Neural progenitor cell (in vitro differentiated cells): ENCODE measurements at regions not wholly inside any gene's neighbourhood (a gene's known extent, or its start where the extent isn't known, plus 50 kb on each side); places are given as distances from the start of the nearest gene placed in this dataset.

ENCODE experiments used
- DNase-seq: peaks from one replicate; pipeline ENCODE4 v3.0.0-alpha.2; 2016; ENCODE audit warnings: low spot score
- H2AFZ ChIP-seq: fragments of 200-600 bp; sonication (generic); replicated peaks from 2 replicates; pipeline ENCODE4 v1.6.1; 2016; ENCODE audit warnings: antibody characterized with exemption
- H3F3A ChIP-seq: fragments of 200-600 bp; sonication (generic); 2 replicates; pipeline ENCODE4 v1.6.1; 2016; ENCODE audit warnings: antibody characterized with exemption, low read depth
- H3K27ac ChIP-seq: fragments of 200-600 bp; sonication (generic); 2 replicates; pipeline ENCODE4 v1.5.1; 2016; ENCODE audit warnings: mild to moderate bottlenecking
- H3K27me3 ChIP-seq: fragments of 200-600 bp; sonication (generic); 2 replicates; pipeline ENCODE4 v1.6.1; 2016; ENCODE audit warnings: mild to moderate bottlenecking, moderate library complexity
- H3K36me3 ChIP-seq: fragments of 200-600 bp; sonication (generic); 2 replicates; pipeline ENCODE4 v1.5.1; 2016
- H3K4me1 ChIP-seq: fragments of 200-600 bp; sonication (generic); 2 replicates; pipeline ENCODE4 v1.6.1; 2016; ENCODE audit warnings: mixed run types
- H3K4me2 ChIP-seq: fragments of 200-600 bp; sonication (generic); 2 replicates; pipeline ENCODE4 v1.6.1; 2016
- H3K4me3 ChIP-seq: fragments of 200-600 bp; sonication (generic); 2 replicates; pipeline ENCODE4 v1.5.1; 2016
- H3K79me2 ChIP-seq: fragments of 200-600 bp; sonication (generic); 2 replicates; pipeline ENCODE4 v1.6.1; 2016; ENCODE audit warnings: low read depth
- H3K9ac ChIP-seq: fragments of 200-600 bp; sonication (generic); 2 replicates; pipeline ENCODE4 v1.6.1; 2016
- H3K9me3 ChIP-seq: fragments of 200-600 bp; sonication (generic); 2 replicates; pipeline ENCODE4 v1.5.1; 2016; ENCODE audit warnings: low read depth
- H4K20me1 ChIP-seq: fragments of 200-600 bp; sonication (generic); 2 replicates; pipeline ENCODE4 v1.6.1; 2016; ENCODE audit warnings: low read depth
- H3K27ac Mint-ChIP-seq: 3 replicates; pipeline ENCODE4 v1.8.0; 2021; ENCODE audit warnings: mixed read lengths
- H3K27me3 Mint-ChIP-seq: 2 replicates; pipeline ENCODE4 v1.8.0; 2022; ENCODE audit warnings: low read depth, mild to moderate bottlenecking, inconsistent platforms, moderate library complexity, mixed read lengths; ENCODE audit not compliant: insufficient read depth
- H3K36me3 Mint-ChIP-seq: 3 replicates; pipeline ENCODE4 v1.8.0; 2021; ENCODE audit warnings: mixed read lengths
- H3K4me1 Mint-ChIP-seq: 3 replicates; pipeline ENCODE4 v1.8.0; 2021; ENCODE audit warnings: mixed read lengths
- H3K4me3 Mint-ChIP-seq: 3 replicates; pipeline ENCODE4 v1.8.0; 2021; ENCODE audit warnings: mild to moderate bottlenecking, moderate library complexity, mixed read lengths
- H3K9me3 Mint-ChIP-seq: 3 replicates; pipeline ENCODE4 v1.8.0; 2020; ENCODE audit warnings: mixed read lengths
- EZH2 ChIP-seq: fragments of 200-600 bp; sonication (generic); IDR thresholded peaks from 2 replicates; pipeline ENCODE4 v1.6.1; 2017; ENCODE audit warnings: antibody characterized with exemption, mild to moderate bottlenecking, moderate library complexity
- EZH2phosphoT487 ChIP-seq: fragments of 200-600 bp; sonication (generic); IDR thresholded peaks from 2 replicates; pipeline ENCODE4 v1.6.1; 2017; ENCODE audit warnings: antibody characterized with exemption
- TF ChIP-seq, protein P1 (sequence below): fragments of 200-600 bp; sonication (generic); IDR thresholded peaks from 2 replicates; pipeline ENCODE4 v1.5.1; 2017; ENCODE audit warnings: antibody characterized with exemption, mild to moderate bottlenecking

- no peaks in the 10 kb centered on the region for H3K27me3 ChIP-seq
- H3K9ac ChIP-seq, result no peak overlapping the region
- no peaks in the 10 kb centered on the region for H3K9me3 Mint-ChIP-seq
- no peaks in the 10 kb centered on the region for H3K9me3 ChIP-seq
- H3K27ac ChIP-seq, result no peak overlapping the region
- H3K36me3 Mint-ChIP-seq, result no peaks in the 10 kb centered on the region
- H3K36me3 ChIP-seq, result no peaks in the 10 kb centered on the region
- H3K27ac Mint-ChIP-seq, result no peak overlapping the region
- H4K20me1 ChIP-seq, result no peaks in the 10 kb centered on the region
- no peaks in the 10 kb centered on the region for H3K79me2 ChIP-seq
- no peaks in the 10 kb centered on the region for H3K27me3 Mint-ChIP-seq
- no peak overlapping the region for H3K4me2 ChIP-seq
- peaks cover 10% of the 10 kb centered on the region for H3K4me1 ChIP-seq
- no peaks in the 10 kb centered on the region for H3F3A ChIP-seq
- H3K4me1 Mint-ChIP-seq, result no peaks in the 10 kb centered on the region
- DNase-seq, result no peak
- no peak overlapping the region for H2AFZ ChIP-seq
- TF ChIP-seq EZH2phosphoT487 (no peak), EZH2 (no peak)
- TF ChIP-seq, protein P1, sequence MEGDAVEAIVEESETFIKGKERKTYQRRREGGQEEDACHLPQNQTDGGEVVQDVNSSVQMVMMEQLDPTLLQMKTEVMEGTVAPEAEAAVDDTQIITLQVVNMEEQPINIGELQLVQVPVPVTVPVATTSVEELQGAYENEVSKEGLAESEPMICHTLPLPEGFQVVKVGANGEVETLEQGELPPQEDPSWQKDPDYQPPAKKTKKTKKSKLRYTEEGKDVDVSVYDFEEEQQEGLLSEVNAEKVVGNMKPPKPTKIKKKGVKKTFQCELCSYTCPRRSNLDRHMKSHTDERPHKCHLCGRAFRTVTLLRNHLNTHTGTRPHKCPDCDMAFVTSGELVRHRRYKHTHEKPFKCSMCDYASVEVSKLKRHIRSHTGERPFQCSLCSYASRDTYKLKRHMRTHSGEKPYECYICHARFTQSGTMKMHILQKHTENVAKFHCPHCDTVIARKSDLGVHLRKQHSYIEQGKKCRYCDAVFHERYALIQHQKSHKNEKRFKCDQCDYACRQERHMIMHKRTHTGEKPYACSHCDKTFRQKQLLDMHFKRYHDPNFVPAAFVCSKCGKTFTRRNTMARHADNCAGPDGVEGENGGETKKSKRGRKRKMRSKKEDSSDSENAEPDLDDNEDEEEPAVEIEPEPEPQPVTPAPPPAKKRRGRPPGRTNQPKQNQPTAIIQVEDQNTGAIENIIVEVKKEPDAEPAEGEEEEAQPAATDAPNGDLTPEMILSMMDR, result no peak
- H3K4me3 Mint-ChIP-seq, result no peak overlapping the region
- H3K4me3 ChIP-seq, result no peak overlapping the region
These were observed 265.9 kb upstream of the NOVA1 start for GRCh38 chr14:26863736-26864135.

DNA sequence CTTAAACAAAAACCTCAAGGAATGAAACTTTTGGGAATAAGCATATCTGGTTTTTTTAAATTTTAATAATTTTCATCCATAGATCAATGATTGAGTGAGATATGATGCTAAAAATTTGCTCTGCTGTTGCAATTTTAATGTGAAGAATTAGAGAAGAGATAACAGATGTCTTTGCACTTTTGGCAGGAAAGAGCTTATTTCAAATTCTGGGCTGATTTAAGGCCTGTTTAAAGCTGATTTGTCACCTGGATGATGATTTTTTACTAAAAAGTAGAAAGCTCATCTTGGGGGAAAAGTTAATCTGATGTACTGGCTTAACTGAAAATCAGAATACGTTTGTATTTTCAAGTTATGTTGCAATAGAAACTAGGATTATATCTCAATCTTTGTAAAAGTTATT is 268.9 kb upstream of the NOVA1 start:
- Histone ChIP-seq H3K27me3 (no peaks in the 10 kb centered on the region), H3K36me3 (no peaks in the 10 kb centered on the region), H3K4me2 (no peak overlapping the region), H3K4me3 (no peak overlapping the region), H3K4me1 (peaks cover 27% of the 10 kb centered on the region), H4K20me1 (no peaks in the 10 kb centered on the region), H3K79me2 (no peaks in the 10 kb centered on the region), H3K9ac (no peak overlapping the region), H3F3A (no peaks in the 10 kb centered on the region), H3K27ac (no peak overlapping the region), H3K9me3 (no peaks in the 10 kb centered on the region), H2AFZ (no peak overlapping the region)
- Mint-ChIP-seq H3K4me1 (peaks cover 12% of the 10 kb centered on the region), H3K9me3 (no peaks in the 10 kb centered on the region), H3K27ac (no peak overlapping the region), H3K27me3 (no peaks in the 10 kb centered on the region), H3K4me3 (no peak overlapping the region), H3K36me3 (no peaks in the 10 kb centered on the region)
- DNase-seq, result no peak
- no peak for TF ChIP-seq EZH2

GRCh38 chr14:26867171-26867757 is 269.4 kb upstream of the NOVA1 start:
- H2AFZ ChIP-seq, result peak overlapping the region; percentile 50
- Mint-ChIP-seq H3K4me3 (no peak overlapping the region), H3K36me3 (no peaks in the 10 kb centered on the region), H3K27me3 (no peaks in the 10 kb centered on the region), H3K9me3 (no peaks in the 10 kb centered on the region), H3K27ac (no peak overlapping the region), H3K4me1 (peaks cover 15% of the 10 kb centered on the region)
- no peak overlapping the region for H3K4me3 ChIP-seq
- no peak overlapping the region for H3K9ac ChIP-seq
- H3K4me2 ChIP-seq, result no peak overlapping the region
- H3K9me3 ChIP-seq, result no peaks in the 10 kb centered on the region
- H4K20me1 ChIP-seq, result no peaks in the 10 kb centered on the region
- H3K27me3 ChIP-seq, result no peaks in the 10 kb centered on the region
- TF ChIP-seq, protein P1, result no peak
- TF ChIP-seq EZH2, result no peak
- TF ChIP-seq EZH2phosphoT487, result no peak
- H3K79me2 ChIP-seq, result no peaks in the 10 kb centered on the region
- no peaks in the 10 kb centered on the region for H3K36me3 ChIP-seq
- H3K27ac ChIP-seq, result no peak overlapping the region
- H3F3A ChIP-seq, result peaks cover under 1% of the 10 kb centered on the region
- peak; percentile 17 for DNase-seq
- peaks cover 32% of the 10 kb centered on the region for H3K4me1 ChIP-seq

DNA sequence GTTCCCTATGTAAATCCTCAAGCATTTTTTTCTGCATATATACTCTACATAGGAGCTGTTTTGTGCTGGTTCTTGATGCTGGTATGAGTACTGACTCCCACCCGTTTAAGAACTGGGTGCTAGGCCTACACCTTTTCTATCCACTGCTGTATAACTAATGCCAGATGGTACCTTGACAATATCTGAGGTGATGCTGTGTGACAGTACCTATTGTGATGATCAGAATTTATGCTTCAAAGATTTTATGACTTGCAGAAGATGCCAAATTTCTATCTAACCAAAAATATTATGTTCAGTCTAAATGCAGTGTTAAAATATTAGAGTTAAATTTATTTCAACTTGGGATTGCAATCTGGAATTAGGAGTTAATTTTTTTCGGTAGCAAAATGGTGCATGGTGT is 272.3 kb upstream of the NOVA1 start:
- no peak overlapping the region for H3K4me3 ChIP-seq
- no peak overlapping the region for H3K27ac Mint-ChIP-seq
- H3K9ac ChIP-seq, result no peak overlapping the region
- no peaks in the 10 kb centered on the region for H3K36me3 Mint-ChIP-seq
- H3K4me1 Mint-ChIP-seq, result peaks cover 26% of the 10 kb centered on the region
- H3F3A ChIP-seq, result peaks cover 6% of the 10 kb centered on the region
- H4K20me1 ChIP-seq, result no peaks in the 10 kb centered on the region
- H3K4me3 Mint-ChIP-seq, result no peak overlapping the region
- no peak overlapping the region for H2AFZ ChIP-seq
- no peaks in the 10 kb centered on the region for H3K27me3 ChIP-seq
- H3K79me2 ChIP-seq, result no peaks in the 10 kb centered on the region
- TF ChIP-seq EZH2 (no peak), EZH2phosphoT487 (no peak)
- TF ChIP-seq, protein P1, result no peak
- no peaks in the 10 kb centered on the region for H3K9me3 Mint-ChIP-seq
- DNase-seq, result no peak
- H3K27ac ChIP-seq, result no peak overlapping the region
- H3K9me3 ChIP-seq, result no peaks in the 10 kb centered on the region
- no peak overlapping the region for H3K4me2 ChIP-seq
- no peaks in the 10 kb centered on the region for H3K27me3 Mint-ChIP-seq
- H3K36me3 ChIP-seq, result no peaks in the 10 kb centered on the region
- peaks cover 46% of the 10 kb centered on the region for H3K4me1 ChIP-seq
